ENCODE measurements at regions not wholly inside any gene's neighbourhood (a gene's known extent, or its start where the extent isn't known, plus 50 kb on each side); places are given as distances from the start of the nearest gene placed in this dataset.
"Not testable (repeated sequence)": the region's sequence is repeated elsewhere in the genome, so short reads cannot be mapped to it uniquely, and the experiment has no call there.

DNA sequence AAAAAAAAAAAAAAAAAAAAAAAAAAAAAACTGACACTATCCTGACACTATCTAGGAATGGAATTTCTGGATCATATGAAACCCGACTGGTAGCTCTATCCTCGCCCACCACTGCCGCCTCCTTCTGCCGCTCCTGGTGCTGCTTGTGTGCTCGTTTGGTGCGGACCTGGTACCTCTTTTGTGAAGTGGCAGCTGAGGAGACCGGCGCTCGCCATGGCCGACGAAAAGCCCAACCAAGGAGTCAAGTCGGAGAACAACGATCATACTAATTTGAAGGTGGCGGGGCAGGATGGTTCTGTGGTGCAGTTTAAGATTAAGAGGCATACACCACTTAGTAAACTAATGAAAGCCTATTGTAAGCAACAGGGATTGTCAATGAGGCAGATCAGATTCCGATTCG, 130.6 kb downstream of the SEPTIN14 start:
- TF ChIP-seq, protein P1, sequence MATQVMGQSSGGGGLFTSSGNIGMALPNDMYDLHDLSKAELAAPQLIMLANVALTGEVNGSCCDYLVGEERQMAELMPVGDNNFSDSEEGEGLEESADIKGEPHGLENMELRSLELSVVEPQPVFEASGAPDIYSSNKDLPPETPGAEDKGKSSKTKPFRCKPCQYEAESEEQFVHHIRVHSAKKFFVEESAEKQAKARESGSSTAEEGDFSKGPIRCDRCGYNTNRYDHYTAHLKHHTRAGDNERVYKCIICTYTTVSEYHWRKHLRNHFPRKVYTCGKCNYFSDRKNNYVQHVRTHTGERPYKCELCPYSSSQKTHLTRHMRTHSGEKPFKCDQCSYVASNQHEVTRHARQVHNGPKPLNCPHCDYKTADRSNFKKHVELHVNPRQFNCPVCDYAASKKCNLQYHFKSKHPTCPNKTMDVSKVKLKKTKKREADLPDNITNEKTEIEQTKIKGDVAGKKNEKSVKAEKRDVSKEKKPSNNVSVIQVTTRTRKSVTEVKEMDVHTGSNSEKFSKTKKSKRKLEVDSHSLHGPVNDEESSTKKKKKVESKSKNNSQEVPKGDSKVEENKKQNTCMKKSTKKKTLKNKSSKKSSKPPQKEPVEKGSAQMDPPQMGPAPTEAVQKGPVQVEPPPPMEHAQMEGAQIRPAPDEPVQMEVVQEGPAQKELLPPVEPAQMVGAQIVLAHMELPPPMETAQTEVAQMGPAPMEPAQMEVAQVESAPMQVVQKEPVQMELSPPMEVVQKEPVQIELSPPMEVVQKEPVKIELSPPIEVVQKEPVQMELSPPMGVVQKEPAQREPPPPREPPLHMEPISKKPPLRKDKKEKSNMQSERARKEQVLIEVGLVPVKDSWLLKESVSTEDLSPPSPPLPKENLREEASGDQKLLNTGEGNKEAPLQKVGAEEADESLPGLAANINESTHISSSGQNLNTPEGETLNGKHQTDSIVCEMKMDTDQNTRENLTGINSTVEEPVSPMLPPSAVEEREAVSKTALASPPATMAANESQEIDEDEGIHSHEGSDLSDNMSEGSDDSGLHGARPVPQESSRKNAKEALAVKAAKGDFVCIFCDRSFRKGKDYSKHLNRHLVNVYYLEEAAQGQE (IDR thresholded peaks at IDR 0.05; ENCODE audit: insufficient replicate concordance, low read depth), result no peak
- no peak for TF ChIP-seq GABPA (IDR thresholded peaks at IDR 0.05; ENCODE audit: low read depth)
- no peak for TF ChIP-seq POLR2AphosphoS5 (IDR thresholded peaks at IDR 0.05; ENCODE audit: low read depth)
- TF ChIP-seq, protein P2, sequence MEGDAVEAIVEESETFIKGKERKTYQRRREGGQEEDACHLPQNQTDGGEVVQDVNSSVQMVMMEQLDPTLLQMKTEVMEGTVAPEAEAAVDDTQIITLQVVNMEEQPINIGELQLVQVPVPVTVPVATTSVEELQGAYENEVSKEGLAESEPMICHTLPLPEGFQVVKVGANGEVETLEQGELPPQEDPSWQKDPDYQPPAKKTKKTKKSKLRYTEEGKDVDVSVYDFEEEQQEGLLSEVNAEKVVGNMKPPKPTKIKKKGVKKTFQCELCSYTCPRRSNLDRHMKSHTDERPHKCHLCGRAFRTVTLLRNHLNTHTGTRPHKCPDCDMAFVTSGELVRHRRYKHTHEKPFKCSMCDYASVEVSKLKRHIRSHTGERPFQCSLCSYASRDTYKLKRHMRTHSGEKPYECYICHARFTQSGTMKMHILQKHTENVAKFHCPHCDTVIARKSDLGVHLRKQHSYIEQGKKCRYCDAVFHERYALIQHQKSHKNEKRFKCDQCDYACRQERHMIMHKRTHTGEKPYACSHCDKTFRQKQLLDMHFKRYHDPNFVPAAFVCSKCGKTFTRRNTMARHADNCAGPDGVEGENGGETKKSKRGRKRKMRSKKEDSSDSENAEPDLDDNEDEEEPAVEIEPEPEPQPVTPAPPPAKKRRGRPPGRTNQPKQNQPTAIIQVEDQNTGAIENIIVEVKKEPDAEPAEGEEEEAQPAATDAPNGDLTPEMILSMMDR (IDR thresholded peaks at IDR 0.05; ENCODE audit: insufficient read depth, low read length), result no peak
- TF ChIP-seq SPI1 (IDR thresholded peaks at IDR 0.05; ENCODE audit: borderline replicate concordance, low read depth), result no peak
- H3K27me3 ChIP-seq (ENCODE audit: insufficient read depth, poor library complexity, severe bottlenecking), result no peaks in the 10 kb centered on the region

DNA sequence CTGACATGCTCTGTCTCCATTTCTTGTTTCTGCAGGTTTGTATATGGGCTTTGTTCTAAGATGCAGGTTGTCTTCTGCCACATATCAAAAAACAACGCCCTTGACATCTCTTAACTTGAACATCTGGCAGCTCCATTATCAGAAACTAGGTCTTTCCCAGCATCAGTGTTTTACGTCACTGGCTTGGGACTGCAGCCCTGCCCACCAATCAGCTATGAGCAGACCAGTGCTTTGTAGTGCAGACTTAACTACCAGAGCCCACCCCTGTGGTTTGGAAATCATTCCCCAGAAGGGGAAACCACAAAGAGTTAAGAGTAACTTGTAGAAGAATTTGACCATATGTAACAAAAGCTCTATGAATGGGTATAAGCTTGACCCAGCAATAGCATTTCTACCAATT, 132.4 kb downstream of the SEPTIN14 start:
- TF ChIP-seq POLR2AphosphoS5 (IDR thresholded peaks at IDR 0.05; ENCODE audit: low read depth) (no peak), SPI1 (IDR thresholded peaks at IDR 0.05; ENCODE audit: borderline replicate concordance, low read depth) (no peak)
- DNase-seq (ENCODE audit: low read depth in 1 of 2, low spot score in 1 of 2), result no peak
- Histone ChIP-seq H3K27ac (replicated peaks) (no peak overlapping the region), H3K27me3 (ENCODE audit: insufficient read depth, poor library complexity, severe bottlenecking) (no peaks in the 10 kb centered on the region), H3K4me3 (replicated peaks; ENCODE audit: insufficient read depth, low read length) (no peak overlapping the region)

More for the DNA sequence above, 130.6 kb downstream of the SEPTIN14 start:
- no peak for DNase-seq (ENCODE audit: low read depth in 1 of 2, low spot score in 1 of 2)
- H3K27ac ChIP-seq (replicated peaks), result no peak overlapping the region
- no peak overlapping the region for H3K4me3 ChIP-seq (replicated peaks; ENCODE audit: insufficient read depth, low read length)

DNA sequence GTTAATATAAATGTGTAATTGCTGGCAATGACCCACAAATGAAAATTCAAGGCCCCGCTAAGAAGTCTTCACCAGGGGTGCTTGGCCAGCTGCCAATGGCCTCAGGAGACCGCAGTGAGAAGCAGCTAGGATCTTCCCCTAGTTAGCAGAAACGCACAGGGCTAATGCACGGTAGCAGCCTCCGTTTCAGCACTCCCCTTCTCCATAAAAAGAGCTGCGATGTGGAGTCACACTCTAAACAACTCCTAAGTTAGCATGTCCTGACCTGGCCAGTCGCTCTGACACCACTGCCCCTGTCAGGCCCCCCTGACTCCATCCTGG, 139.0 kb downstream of the SEPTIN14 start:
- no peaks in the 10 kb centered on the region for H3K27me3 ChIP-seq (ENCODE audit: insufficient read depth, poor library complexity, severe bottlenecking)
- no peak for DNase-seq (ENCODE audit: low read depth in 1 of 2, low spot score in 1 of 2)
- TF ChIP-seq GABPA (IDR thresholded peaks at IDR 0.05; ENCODE audit: low read depth) (no peak), POLR2AphosphoS5 (IDR thresholded peaks at IDR 0.05; ENCODE audit: low read depth) (no peak), SPI1 (IDR thresholded peaks at IDR 0.05; ENCODE audit: borderline replicate concordance, low read depth) (no peak)
- TF ChIP-seq, protein P2 (IDR thresholded peaks at IDR 0.05; ENCODE audit: insufficient read depth, low read length), result no peak
- TF ChIP-seq, protein P1 (IDR thresholded peaks at IDR 0.05; ENCODE audit: insufficient replicate concordance, low read depth), result no peak
- H3K27ac ChIP-seq (replicated peaks), result no peak overlapping the region
- no peak overlapping the region for H3K4me3 ChIP-seq (replicated peaks; ENCODE audit: insufficient read depth, low read length)

DNA sequence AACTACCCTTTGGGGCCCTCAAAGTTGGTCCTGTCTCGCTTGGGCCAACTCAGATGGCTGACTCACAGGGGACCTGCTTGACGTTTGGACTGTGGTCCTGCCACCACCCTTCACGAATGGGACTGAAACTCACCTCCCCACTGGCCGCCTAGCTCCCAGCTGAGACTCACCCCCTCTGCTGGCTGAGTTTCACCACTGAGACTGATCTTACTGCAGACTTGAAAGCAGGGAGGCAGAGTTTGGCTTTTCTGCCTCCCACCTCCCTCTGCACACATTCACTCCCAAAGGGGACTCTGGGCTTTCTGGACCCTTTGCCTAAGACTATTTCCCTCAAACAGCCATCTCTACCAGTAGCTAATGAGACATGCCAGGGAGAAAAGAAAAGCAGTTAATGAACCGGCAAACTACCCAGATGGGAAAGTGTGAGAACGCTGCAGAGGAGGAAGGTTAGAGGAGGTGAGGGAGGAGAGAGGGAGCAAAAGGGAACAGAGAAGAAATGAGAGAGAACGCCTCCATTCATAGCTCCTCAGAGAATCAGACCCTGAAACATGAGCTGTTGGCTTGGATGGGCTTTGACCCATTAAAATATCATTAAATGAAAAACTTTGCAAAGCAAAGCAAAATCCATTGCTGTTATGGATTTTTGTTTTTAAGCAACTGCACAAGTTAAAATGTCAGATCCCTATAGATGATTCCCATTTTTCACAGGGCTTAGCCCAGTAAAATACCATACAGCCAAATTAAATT, 139.5 kb downstream of the SEPTIN14 start:
- not testable (repeated sequence) for H3K27ac ChIP-seq (replicated peaks); H3K4me3 ChIP-seq (replicated peaks; ENCODE audit: insufficient read depth, low read length); DNase-seq (ENCODE audit: low read depth in 1 of 2, low spot score in 1 of 2); H3K27me3 ChIP-seq (ENCODE audit: insufficient read depth, poor library complexity, severe bottlenecking)

DNA sequence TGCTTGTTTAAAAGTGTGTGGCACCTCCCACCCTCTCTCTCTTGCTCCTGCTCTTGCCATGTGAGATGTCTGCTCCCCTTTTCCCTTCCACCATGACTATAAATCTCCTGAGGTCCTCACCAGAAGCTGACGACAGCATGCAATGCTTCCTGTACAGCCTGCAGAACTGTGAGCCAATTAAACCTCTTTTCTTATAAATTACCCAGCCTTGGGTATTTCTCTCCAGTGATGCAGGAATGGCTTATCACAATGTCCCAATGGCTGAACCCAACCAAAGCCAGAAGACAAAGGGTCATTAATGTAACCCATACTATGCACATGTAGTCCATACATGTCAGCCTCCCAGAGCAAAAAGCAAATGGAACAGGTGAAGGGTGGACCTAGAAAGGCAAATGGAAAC, 141.5 kb downstream of the SEPTIN14 start:
- DNase-seq (ENCODE audit: low read depth in 1 of 2, low spot score in 1 of 2); H3K27ac ChIP-seq (replicated peaks); H3K4me3 ChIP-seq (replicated peaks; ENCODE audit: insufficient read depth, low read length); H3K27me3 ChIP-seq (ENCODE audit: insufficient read depth, poor library complexity, severe bottlenecking): not testable (repeated sequence)

DNA sequence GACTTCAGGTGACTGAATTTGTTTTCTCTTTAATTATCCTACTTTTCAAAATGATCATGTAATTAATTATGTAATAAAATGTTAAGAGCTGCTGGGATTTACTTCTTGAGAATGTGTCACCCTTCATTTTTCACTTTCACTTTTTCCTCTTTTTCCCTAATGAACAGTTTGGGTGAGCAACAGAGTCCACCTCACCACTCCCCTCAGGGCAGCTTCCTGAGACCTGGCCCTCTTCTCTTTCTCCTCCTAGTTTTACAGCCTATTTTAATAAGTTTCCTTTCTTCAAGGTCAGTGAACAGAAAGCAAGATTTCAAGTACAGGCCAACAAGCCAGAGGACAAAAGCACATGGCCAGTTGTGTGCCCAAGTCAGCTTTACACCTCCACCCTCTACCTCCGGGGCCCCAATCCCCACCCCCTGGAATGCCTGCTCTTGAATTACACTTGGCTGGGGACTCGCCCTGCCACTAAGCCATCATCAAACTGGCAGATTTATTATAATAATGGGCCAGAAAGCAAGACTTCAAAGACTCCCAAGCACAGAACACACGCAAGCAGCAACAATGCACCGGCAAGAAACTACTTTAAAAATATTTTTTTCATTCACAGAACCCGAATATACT, 143.1 kb upstream of the VOPP1 start:
- not testable (repeated sequence) for H3K4me3 ChIP-seq (replicated peaks; ENCODE audit: insufficient read depth, low read length); H3K27ac ChIP-seq (replicated peaks); H3K27me3 ChIP-seq (ENCODE audit: insufficient read depth, poor library complexity, severe bottlenecking); DNase-seq (ENCODE audit: low read depth in 1 of 2, low spot score in 1 of 2)

DNA sequence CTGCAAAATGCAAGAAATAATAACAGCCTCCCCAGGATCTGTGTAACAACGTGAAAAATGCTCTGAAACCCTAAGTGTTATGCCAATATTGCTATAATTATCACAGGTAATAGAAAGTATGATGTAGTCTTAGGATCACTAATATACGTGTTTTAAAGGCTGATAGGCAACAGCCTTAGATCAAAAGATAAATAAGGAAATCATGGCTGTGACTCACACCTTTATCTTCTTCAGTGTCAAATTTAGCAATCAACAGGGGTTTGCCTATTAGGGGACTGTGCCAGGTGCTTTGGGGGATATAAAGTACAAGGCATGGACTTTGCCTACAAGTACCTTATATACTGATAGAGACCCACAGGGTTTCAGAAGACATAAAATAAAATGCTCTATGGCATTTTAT, 142.1 kb upstream of the VOPP1 start:
- H3K4me3 ChIP-seq (replicated peaks; ENCODE audit: insufficient read depth, low read length); DNase-seq (ENCODE audit: low read depth in 1 of 2, low spot score in 1 of 2); H3K27ac ChIP-seq (replicated peaks); H3K27me3 ChIP-seq (ENCODE audit: insufficient read depth, poor library complexity, severe bottlenecking): not testable (repeated sequence)

Measured in HL-60 (cell line).